ENCODE measurements at regions not wholly inside any gene's neighbourhood (a gene's known extent, or its start where the extent isn't known, plus 50 kb on each side); places are given as distances from the start of the nearest gene placed in this dataset.
"Not testable (repeated sequence)": the region's sequence is repeated elsewhere in the genome, so short reads cannot be mapped to it uniquely, and the experiment has no call there.

GRCh38 chr6:140669321-140669720, 1294.9 kb upstream of the CITED2 start:
- no peak for DNase-seq (ENCODE audit: low spot score)

GRCh38 chr6:140663772-140664171, 1289.3 kb upstream of the CITED2 start:
- DNase-seq (ENCODE audit: low spot score): no peak

GRCh38 chr6:140663094-140663493, 1288.6 kb upstream of the CITED2 start:
- DNase-seq (ENCODE audit: low spot score): no peak

GRCh38 chr6:140661691-140662090, 1287.2 kb upstream of the CITED2 start:
- DNase-seq (ENCODE audit: low spot score): no peak

GRCh38 chr6:140660295-140660694, 1285.8 kb upstream of the CITED2 start:
- no peak for DNase-seq (ENCODE audit: low spot score)

- no peak for DNase-seq (ENCODE audit: low spot score)
These were observed 1279.5 kb upstream of the CITED2 start for GRCh38 chr6:140653972-140654371.

GRCh38 chr6:140653506-140653905, 1279.1 kb upstream of the CITED2 start:
- DNase-seq (ENCODE audit: low spot score): no peak

- not testable (repeated sequence) for DNase-seq (ENCODE audit: low spot score)
These were observed 1275.1 kb upstream of the CITED2 start for GRCh38 chr6:140649502-140649901.

GRCh38 chr6:140647322-140647721, 1272.9 kb upstream of the CITED2 start:
- not testable (repeated sequence) for DNase-seq (ENCODE audit: low spot score)

GRCh38 chr6:140644017-140644416, 1269.6 kb upstream of the CITED2 start:
- peak; percentile 63 for DNase-seq (ENCODE audit: low spot score)

- DNase-seq (ENCODE audit: low spot score): no peak
These were observed 1267.0 kb upstream of the CITED2 start for GRCh38 chr6:140641412-140641811.

GRCh38 chr6:140636908-140637402, 1262.5 kb upstream of the CITED2 start:
- no peak for DNase-seq (ENCODE audit: low spot score)

GRCh38 chr6:140636271-140636907, 1261.9 kb upstream of the CITED2 start:
- DNase-seq (ENCODE audit: low spot score): no peak

- no peak for DNase-seq (ENCODE audit: low spot score)
These were observed 1252.6 kb upstream of the CITED2 start for GRCh38 chr6:140627002-140627401.

GRCh38 chr6:140623498-140623897, 1249.0 kb upstream of the CITED2 start:
- DNase-seq (ENCODE audit: low spot score): no peak

GRCh38 chr6:140620496-140620895, 1246.0 kb upstream of the CITED2 start:
- DNase-seq (ENCODE audit: low spot score): no peak

GRCh38 chr6:140609956-140610355, 1235.5 kb upstream of the CITED2 start:
- no peak for DNase-seq (ENCODE audit: low spot score)

- DNase-seq (ENCODE audit: low spot score): no peak
These were observed 1234.9 kb upstream of the CITED2 start for GRCh38 chr6:140609321-140609720.

- DNase-seq (ENCODE audit: low spot score): no peak
These were observed 1230.3 kb upstream of the CITED2 start for GRCh38 chr6:140604786-140605185.

- DNase-seq (ENCODE audit: low spot score): no peak
These were observed 1228.2 kb upstream of the CITED2 start for GRCh38 chr6:140602431-140603248.

GRCh38 chr6:140601021-140601808, 1226.8 kb upstream of the CITED2 start:
- no peak for DNase-seq (ENCODE audit: low spot score)

GRCh38 chr6:140599916-140600315, 1225.5 kb upstream of the CITED2 start:
- no peak for DNase-seq (ENCODE audit: low spot score)

- no peak for DNase-seq (ENCODE audit: low spot score)
These were observed 1222.7 kb upstream of the CITED2 start for GRCh38 chr6:140597181-140597580.
